PC-9 (cell line): ENCODE measurements at regions not wholly inside any gene's neighbourhood (a gene's known extent, or its start where the extent isn't known, plus 50 kb on each side); places are given as distances from the start of the nearest gene placed in this dataset.

Source experiments
- BruUV-seq: library from RNA; stranded (reverse); fragments of 400-500 nt; replicated peaks from 2 replicates; lab custom pipeline; 2021; lab: Mats Ljungman, UMichigan
- CTCF ChIA-PET: fragments of 300-600 bp; sonication (Branson Sonifier 250); formaldehyde crosslinking; loops from one replicate; lab custom pipeline; 2022; ENCODE audit warnings: antibody characterized with exemption; lab: Charles Lee
- POLR2A ChIA-PET: fragments of 300-600 bp; sonication (Branson Sonifier 250); formaldehyde crosslinking; loops from one replicate; lab custom pipeline; 2022; ENCODE audit warnings: antibody characterized with exemption; ENCODE audit not compliant: unreplicated experiment; lab: Charles Lee
- DNase-seq, 2 experiments: peaks; one replicate each; pipeline versions ENCODE4 v3.0.0 to v3.0.0-alpha.2; 2015 to 2022; ENCODE audit warnings: mixed read lengths in 1 of 2
- H2AFZ ChIP-seq: fragments of 200-600 bp; sonication (generic); 2 replicates; pipeline ENCODE4 v1.8.1; 2017; ENCODE audit warnings: antibody characterized with exemption
- H3F3A ChIP-seq: fragments of 200-600 bp; sonication (generic); 2 replicates; pipeline ENCODE4 v1.8.1; 2017; ENCODE audit warnings: antibody characterized with exemption, mild to moderate bottlenecking, low read depth; ENCODE audit not compliant: insufficient read depth
- H3K27ac ChIP-seq: fragments of 200-600 bp; sonication (generic); 2 replicates; pipeline ENCODE4 v1.6.1; 2016; ENCODE audit warnings: mixed run types
- H3K27me3 ChIP-seq: fragments of 200-600 bp; sonication (generic); 2 replicates; pipeline ENCODE4 v1.6.1; 2016; ENCODE audit warnings: low read depth, mixed run types; ENCODE audit not compliant: insufficient read depth
- H3K36me3 ChIP-seq: fragments of 200-600 bp; sonication (generic); 2 replicates; pipeline ENCODE4 v1.6.1; 2016; ENCODE audit warnings: low read depth, mixed run types
- H3K4me1 ChIP-seq: fragments of 200-600 bp; sonication (generic); replicated peaks from 2 replicates; pipeline ENCODE4 v1.6.1; 2016; ENCODE audit warnings: mixed run types; ENCODE audit not compliant: insufficient read depth
- H3K4me2 ChIP-seq: fragments of 200-600 bp; sonication (generic); 2 replicates; pipeline ENCODE4 v1.6.1; 2017; ENCODE audit warnings: mixed run types
- H3K4me3 ChIP-seq: fragments of 200-600 bp; sonication (generic); 2 replicates; pipeline ENCODE4 v1.6.1; 2016; ENCODE audit warnings: mixed run types
- H3K79me2 ChIP-seq: fragments of 200-600 bp; sonication (generic); 2 replicates; pipeline ENCODE4 v1.6.1; 2017; ENCODE audit warnings: low read depth, mixed run types
- H3K9me2 ChIP-seq: fragments of 200-600 bp; sonication (generic); 2 replicates; pipeline ENCODE4 v1.8.1; 2017; ENCODE audit warnings: mild to moderate bottlenecking; ENCODE audit not compliant: insufficient read depth
- H3K9me3 ChIP-seq: fragments of 200-600 bp; sonication (generic); 2 replicates; pipeline ENCODE4 v1.8.1; 2016; ENCODE audit warnings: low read depth; ENCODE audit not compliant: insufficient read depth
- H4K20me1 ChIP-seq: fragments of 200-600 bp; sonication (generic); 2 replicates; pipeline ENCODE4 v1.8.1; 2017; ENCODE audit not compliant: insufficient read depth
- EZH2 ChIP-seq: fragments of 200-600 bp; sonication (generic); IDR thresholded peaks from 2 replicates; pipeline ENCODE4 v1.8.0; 2017; ENCODE audit warnings: antibody characterized with exemption, low read depth
- intact Hi-C: fragments of 100-400 bp; cut with micrococcal nuclease; formaldehyde crosslinking; loops from one replicate; pipeline ENCODE4 v1.10.0; 2022; ENCODE audit not compliant: unreplicated experiment
- TF ChIP-seq, protein P1 (sequence below): fragments of 200-600 bp; sonication (generic); conservative IDR thresholded peaks from 2 replicates; pipeline ENCODE4 v1.6.1; 2017; ENCODE audit warnings: mixed run types, antibody characterized with exemption, mild to moderate bottlenecking, moderate library complexity

DNA sequence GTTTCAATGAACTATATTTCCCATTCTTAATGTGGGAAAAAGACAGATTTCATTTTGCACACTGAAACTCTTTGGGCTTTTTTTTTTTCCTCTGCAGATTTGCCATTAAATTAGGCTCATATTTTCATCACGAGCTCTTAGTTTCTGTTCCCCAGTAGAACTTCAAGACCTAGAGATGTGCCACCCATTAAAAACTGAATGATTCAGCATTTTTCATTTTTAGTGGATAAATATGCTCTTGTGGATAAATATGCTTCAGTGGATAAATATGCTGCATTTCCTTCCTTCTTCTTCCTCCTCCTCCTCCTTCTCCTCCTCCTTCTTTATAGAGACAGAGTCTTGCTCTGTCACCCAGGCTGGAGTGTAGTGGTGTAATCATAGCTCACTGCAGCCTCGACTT lies 322.4 kb upstream of the PRKX start:
- Histone ChIP-seq H3K4me1 (no peaks in the 10 kb centered on the region), H3K9me3 (peaks cover 3% of the 10 kb centered on the region; the same call in 1 of the 2 replicates), H3K36me3 (no peaks in the 10 kb centered on the region), H4K20me1 (no peaks in the 10 kb centered on the region), H3K79me2 (no peaks in the 10 kb centered on the region), H3K4me3 (no peak overlapping the region), H3F3A (no peaks in the 10 kb centered on the region), H2AFZ (no peak overlapping the region), H3K27me3 (no peaks in the 10 kb centered on the region), H3K4me2 (peak overlapping the region; percentile 10), H3K27ac (no peak overlapping the region), H3K9me2 (no peaks in the 10 kb centered on the region)
- DNase-seq = no peak
- TF ChIP-seq EZH2 = no peak
- TF ChIP-seq, protein P1, sequence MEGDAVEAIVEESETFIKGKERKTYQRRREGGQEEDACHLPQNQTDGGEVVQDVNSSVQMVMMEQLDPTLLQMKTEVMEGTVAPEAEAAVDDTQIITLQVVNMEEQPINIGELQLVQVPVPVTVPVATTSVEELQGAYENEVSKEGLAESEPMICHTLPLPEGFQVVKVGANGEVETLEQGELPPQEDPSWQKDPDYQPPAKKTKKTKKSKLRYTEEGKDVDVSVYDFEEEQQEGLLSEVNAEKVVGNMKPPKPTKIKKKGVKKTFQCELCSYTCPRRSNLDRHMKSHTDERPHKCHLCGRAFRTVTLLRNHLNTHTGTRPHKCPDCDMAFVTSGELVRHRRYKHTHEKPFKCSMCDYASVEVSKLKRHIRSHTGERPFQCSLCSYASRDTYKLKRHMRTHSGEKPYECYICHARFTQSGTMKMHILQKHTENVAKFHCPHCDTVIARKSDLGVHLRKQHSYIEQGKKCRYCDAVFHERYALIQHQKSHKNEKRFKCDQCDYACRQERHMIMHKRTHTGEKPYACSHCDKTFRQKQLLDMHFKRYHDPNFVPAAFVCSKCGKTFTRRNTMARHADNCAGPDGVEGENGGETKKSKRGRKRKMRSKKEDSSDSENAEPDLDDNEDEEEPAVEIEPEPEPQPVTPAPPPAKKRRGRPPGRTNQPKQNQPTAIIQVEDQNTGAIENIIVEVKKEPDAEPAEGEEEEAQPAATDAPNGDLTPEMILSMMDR = no peak
- ChIA-PET POLR2A (no interaction called here), CTCF (no interaction called here)
- intact Hi-C loops = no loop called here
- BruUV-seq = no TSS peak

DNA sequence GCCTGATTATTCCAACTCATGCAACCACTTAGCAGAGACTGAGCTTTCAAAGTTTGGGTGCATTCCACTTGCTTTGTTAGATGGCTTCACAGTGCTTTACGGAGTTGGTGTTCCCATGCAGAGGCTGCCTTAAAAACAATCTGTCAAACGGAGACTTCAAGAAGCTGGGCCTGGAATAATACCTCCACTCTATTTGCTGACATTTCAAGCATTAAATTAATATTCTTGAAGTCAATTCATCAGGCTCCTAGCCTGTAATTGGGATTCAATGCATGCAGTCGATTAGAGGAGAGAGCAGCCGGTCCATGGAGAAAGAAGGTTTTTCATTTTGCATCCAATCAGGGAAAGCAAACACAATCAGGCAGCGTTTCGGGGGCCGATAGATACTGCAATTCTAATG lies 314.7 kb upstream of the PRKX start:
- no peaks in the 10 kb centered on the region for H3K9me2 ChIP-seq
- H3K9me3 ChIP-seq = no peaks in the 10 kb centered on the region
- H3K79me2 ChIP-seq = no peaks in the 10 kb centered on the region
- H4K20me1 ChIP-seq = no peaks in the 10 kb centered on the region
- H3K36me3 ChIP-seq = no peaks in the 10 kb centered on the region
- CTCF ChIA-PET = no interaction called here
- no peaks in the 10 kb centered on the region for H3K27me3 ChIP-seq
- no peak for DNase-seq
- POLR2A ChIA-PET = no interaction called here
- no peak overlapping the region for H3K4me3 ChIP-seq
- TF ChIP-seq EZH2 = no peak
- TF ChIP-seq, protein P1 = no peak
- no TSS peak for BruUV-seq
- no peaks in the 10 kb centered on the region for H3K4me1 ChIP-seq
- intact Hi-C loops = no loop called here
- H3K27ac ChIP-seq = no peak overlapping the region
- H3F3A ChIP-seq = no peaks in the 10 kb centered on the region
- H2AFZ ChIP-seq = no peak overlapping the region
- no peak overlapping the region for H3K4me2 ChIP-seq

DNA sequence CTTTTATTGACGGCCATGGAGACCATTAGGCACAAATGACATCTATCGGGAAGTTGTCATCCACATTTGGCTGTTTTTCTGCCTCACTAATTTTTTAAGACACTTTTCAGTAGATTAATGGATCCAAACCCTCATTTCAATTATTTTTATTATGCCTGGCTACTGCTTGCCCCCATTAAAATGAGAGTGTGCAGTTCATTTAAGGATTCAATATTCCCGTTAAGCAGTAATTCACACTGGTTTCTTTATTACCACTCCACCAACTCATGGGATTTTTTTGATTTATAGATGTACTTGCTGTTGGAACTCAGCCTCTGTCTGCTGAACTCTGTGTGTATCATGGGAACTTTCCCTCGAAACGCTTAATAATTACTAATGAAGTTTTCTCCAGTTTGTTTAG lies 291.8 kb upstream of the PRKX start:
- ChIA-PET CTCF (no interaction called here), POLR2A (no interaction called here)
- no peaks in the 10 kb centered on the region for H4K20me1 ChIP-seq
- H3K27ac ChIP-seq = no peak overlapping the region
- no peaks in the 10 kb centered on the region for H3K4me1 ChIP-seq
- no peak overlapping the region for H3K4me2 ChIP-seq
- no peak overlapping the region for H2AFZ ChIP-seq
- H3K79me2 ChIP-seq = no peaks in the 10 kb centered on the region
- no peak for DNase-seq
- TF ChIP-seq, protein P1 = no peak
- TF ChIP-seq EZH2 = no peak
- no peaks in the 10 kb centered on the region for H3F3A ChIP-seq
- no peak overlapping the region for H3K4me3 ChIP-seq
- no peaks in the 10 kb centered on the region for H3K36me3 ChIP-seq
- no peaks in the 10 kb centered on the region for H3K27me3 ChIP-seq
- no TSS peak for BruUV-seq
- H3K9me2 ChIP-seq = no peaks in the 10 kb centered on the region; the same call in 1 of the 2 replicates
- intact Hi-C loops = no loop called here
- H3K9me3 ChIP-seq = no peaks in the 10 kb centered on the region
